ENCODE measurements at regions not wholly inside any gene's neighbourhood (a gene's known extent, or its start where the extent isn't known, plus 50 kb on each side); places are given as distances from the start of the nearest gene placed in this dataset.
A peak's percentile ranks its signal among the peaks of the same experiment; 100 is the strongest.

DNA sequence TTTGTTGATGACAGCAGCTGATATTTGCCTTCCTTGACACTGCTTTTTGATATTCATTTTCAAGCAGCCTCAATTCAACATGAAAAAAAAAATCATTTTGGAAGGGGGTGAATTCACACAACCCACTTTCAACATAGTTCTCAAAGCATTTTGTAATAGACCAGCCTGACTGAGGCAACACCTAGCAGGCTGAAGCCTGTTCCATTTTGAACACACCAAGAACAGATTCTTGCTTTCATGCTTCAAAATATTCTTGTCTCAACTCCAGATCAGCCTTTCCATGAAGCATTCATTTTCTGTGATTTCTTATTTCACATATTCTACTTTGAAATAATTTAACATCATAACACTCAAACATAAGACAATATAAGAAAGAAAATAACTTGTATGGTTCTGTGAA lies 812.6 kb upstream of the POU3F3 start:
- H3K4me1 ChIP-seq (ENCODE audit: control insufficient read depth, insufficient read depth, low read length), result no peaks in the 10 kb centered on the region
- POLR2A ChIA-PET, result no interaction called here
- H3K9me3 ChIP-seq (ENCODE audit: control insufficient read depth, insufficient read depth, low read depth, low read length), result no peaks in the 10 kb centered on the region
- no peak overlapping the region for H3K4me3 ChIP-seq (ENCODE audit: low read depth, low read length)
- TF ChIP-seq REPIN1 (tag by site-specific recombination; IDR thresholded peaks at IDR 0.05; ENCODE audit: low read depth) (no peak), ZNF561 (tag by site-specific recombination; IDR thresholded peaks at IDR 0.05; ENCODE audit: borderline replicate concordance) (no peak), ZBTB26 (tag by site-specific recombination; optimal IDR thresholded peaks at IDR 0.05) (no peak), ZNF660 (tag by site-specific recombination; IDR thresholded peaks at IDR 0.05) (no peak), ZNF585B (tag by site-specific recombination; IDR thresholded peaks at IDR 0.05) (no peak), TCF7L2 (IDR thresholded peaks at IDR 0.05; ENCODE audit: borderline replicate concordance, low read depth, low read length) (no peak), BCL11B (tag by site-specific recombination; IDR thresholded peaks at IDR 0.05; ENCODE audit: low read depth) (no peak), ZNF510 (tag by site-specific recombination; IDR thresholded peaks at IDR 0.05; ENCODE audit: insufficient replicate concordance) (no peak), ZBTB20 (tag by site-specific recombination; IDR thresholded peaks at IDR 0.05) (no peak), ZBTB17 (tag by site-specific recombination; IDR thresholded peaks at IDR 0.05) (no peak), KLF7 (tag by site-specific recombination; IDR thresholded peaks at IDR 0.05; ENCODE audit: borderline replicate concordance) (no peak), ZNF529 (tag by site-specific recombination; IDR thresholded peaks at IDR 0.05; ENCODE audit: insufficient replicate concordance) (no peak), OSR2 (tag by site-specific recombination; IDR thresholded peaks at IDR 0.05) (no peak), ZNF837 (tag by site-specific recombination; IDR thresholded peaks at IDR 0.05) (no peak), OVOL3 (tag by site-specific recombination; IDR thresholded peaks at IDR 0.05) (no peak), ZNF239 (tag by site-specific recombination; IDR thresholded peaks at IDR 0.05) (no peak), GFI1B (tag by site-specific recombination; IDR thresholded peaks at IDR 0.05) (no peak), ZNF501 (tag by site-specific recombination; IDR thresholded peaks at IDR 0.05) (no peak), ZNF280C (tag by site-specific recombination; IDR thresholded peaks at IDR 0.05) (no peak), ZNF16 (tag by site-specific recombination; IDR thresholded peaks at IDR 0.05; ENCODE audit: low read depth) (no peak)
- H3K36me3 ChIP-seq (ENCODE audit: control insufficient read depth in 2 of 2, insufficient read depth in 1 of 2, low read length in 2 of 2), result no peaks in the 10 kb centered on the region
- CTCF ChIA-PET, result no interaction called here
- no peak overlapping the region for H3K27ac ChIP-seq (ENCODE audit: extremely low read depth, low read depth, low read length)

- ChIA-PET CTCF (no interaction called here), POLR2A (no interaction called here)
- H3K4me3 ChIP-seq (ENCODE audit: low read depth, low read length), result no peak overlapping the region
- TF ChIP-seq ZBTB17 (tag by site-specific recombination; IDR thresholded peaks at IDR 0.05) (peak; percentile 34; the same call in 1 of the 2 replicates), AEBP2 (tag by site-specific recombination; IDR thresholded peaks at IDR 0.05; ENCODE audit: borderline replicate concordance) (no peak)
- H3K9me3 ChIP-seq (ENCODE audit: control insufficient read depth, insufficient read depth, low read depth, low read length), result no peaks in the 10 kb centered on the region
- no peaks in the 10 kb centered on the region for H3K36me3 ChIP-seq (ENCODE audit: control insufficient read depth in 2 of 2, insufficient read depth in 1 of 2, low read length in 2 of 2)
- H3K27ac ChIP-seq (ENCODE audit: extremely low read depth, low read depth, low read length), result peak overlapping the region; percentile 5; the same call in 1 of the 2 replicates
- H3K4me1 ChIP-seq (ENCODE audit: control insufficient read depth, insufficient read depth, low read length), result no peaks in the 10 kb centered on the region; the same call in 1 of the 2 replicates
Measured at GRCh38 chr2:104043864-104044263, 810.1 kb upstream of the POU3F3 start.
